Neutrophil (primary cell): ENCODE measurements at regions not wholly inside any gene's neighbourhood (a gene's known extent, or its start where the extent isn't known, plus 50 kb on each side); places are given as distances from the start of the nearest gene placed in this dataset.

Experiments used
- H3K27ac ChIP-seq: fragments of 200-600 bp; sonication (generic); 2 replicates; pipeline ENCODE4 v1.5.1; 2016; ENCODE audit warnings: mild to moderate bottlenecking, moderate library complexity
- H3K27me3 ChIP-seq: fragments of 200-600 bp; sonication (generic); 2 replicates; pipeline ENCODE4 v1.6.0; 2016; ENCODE audit warnings: mild to moderate bottlenecking
- H3K36me3 ChIP-seq: fragments of 200-600 bp; sonication (generic); 2 replicates; pipeline ENCODE4 v1.5.1; 2017
- H3K4me1 ChIP-seq, 2 experiments: fragments of 200-600 bp in 1 of 2; sonication (generic) in 1 of 2; 1 replicate in 1 of 2; 2 replicates in 1 of 2; pipeline versions ENCODE4 v1.5.1 to v1.6.1; 2013 to 2016; ENCODE audit warnings: low read depth in 1 of 2, low read length in 1 of 2, mild to moderate bottlenecking in 1 of 2, moderate library complexity in 1 of 2; ENCODE audit not compliant: control insufficient read depth in 1 of 2, insufficient read depth in 1 of 2
- H3K4me3 ChIP-seq, 2 experiments: fragments of 200-600 bp in 1 of 2; sonication (generic) in 1 of 2; 1 replicate in 1 of 2; 2 replicates in 1 of 2; pipeline ENCODE4 v1.5.1; 2013 to 2016; ENCODE audit warnings: low read depth in 1 of 2, low read length in 1 of 2, mild to moderate bottlenecking in 1 of 2, moderate library complexity in 1 of 2
- H3K9me3 ChIP-seq: fragments of 200-600 bp; sonication (generic); 2 replicates; pipeline ENCODE4 v1.5.1; 2016
- TF ChIP-seq, protein P1 (sequence below): fragments of 200-600 bp; sonication (generic); IDR thresholded peaks from 2 replicates; pipeline ENCODE4 v1.5.1; 2016; ENCODE audit warnings: antibody characterized with exemption

DNA sequence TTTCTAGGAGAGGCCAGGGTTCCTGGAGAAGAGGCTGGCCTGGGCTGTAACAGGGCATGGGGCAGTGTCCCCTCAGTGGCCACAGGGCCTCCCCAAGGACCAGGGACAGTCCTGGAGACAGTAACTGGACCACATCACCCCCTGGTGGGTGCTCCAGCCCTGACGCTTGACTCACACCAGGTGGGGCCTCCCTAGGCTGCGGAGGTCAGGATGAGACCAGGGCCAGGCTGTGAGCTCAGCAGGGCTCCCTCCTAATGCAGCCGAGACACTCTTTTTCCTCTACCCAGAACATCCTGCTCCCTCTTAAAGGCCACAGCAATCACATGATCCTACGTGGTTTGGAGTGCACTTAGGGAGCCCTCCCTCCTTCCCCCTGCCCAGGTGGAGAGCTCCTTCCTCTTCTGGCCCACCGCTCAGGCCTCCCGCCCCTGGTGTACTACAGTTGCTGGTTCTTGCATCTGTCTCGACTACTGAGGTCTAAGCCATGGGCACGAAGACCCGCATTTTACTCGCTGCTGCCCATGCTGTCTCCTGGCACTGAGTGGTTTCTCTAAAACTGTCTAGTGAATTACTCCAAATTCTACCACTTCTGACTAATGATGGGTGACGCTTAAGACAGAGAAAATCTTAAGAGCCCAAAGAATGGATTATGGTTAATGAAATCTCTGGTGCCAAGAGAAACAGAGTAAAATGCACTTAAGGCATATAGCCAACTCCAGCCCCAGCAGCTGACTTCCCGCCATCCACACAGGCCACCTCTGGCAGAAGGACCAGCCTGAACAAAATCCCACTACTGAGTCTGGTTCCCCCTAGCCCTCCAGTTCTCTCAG is 166.1 kb upstream of the CST7 start:
- Histone ChIP-seq H3K27me3 (peaks cover 32% of the 10 kb centered on the region), H3K4me1 (peaks cover 0 to 4% of the 10 kb centered on the region in 2 experiments), H3K4me3 (no peak overlapping the region), H3K36me3 (no peaks in the 10 kb centered on the region), H3K9me3 (no peaks in the 10 kb centered on the region), H3K27ac (no peak overlapping the region)
- TF ChIP-seq, protein P1, sequence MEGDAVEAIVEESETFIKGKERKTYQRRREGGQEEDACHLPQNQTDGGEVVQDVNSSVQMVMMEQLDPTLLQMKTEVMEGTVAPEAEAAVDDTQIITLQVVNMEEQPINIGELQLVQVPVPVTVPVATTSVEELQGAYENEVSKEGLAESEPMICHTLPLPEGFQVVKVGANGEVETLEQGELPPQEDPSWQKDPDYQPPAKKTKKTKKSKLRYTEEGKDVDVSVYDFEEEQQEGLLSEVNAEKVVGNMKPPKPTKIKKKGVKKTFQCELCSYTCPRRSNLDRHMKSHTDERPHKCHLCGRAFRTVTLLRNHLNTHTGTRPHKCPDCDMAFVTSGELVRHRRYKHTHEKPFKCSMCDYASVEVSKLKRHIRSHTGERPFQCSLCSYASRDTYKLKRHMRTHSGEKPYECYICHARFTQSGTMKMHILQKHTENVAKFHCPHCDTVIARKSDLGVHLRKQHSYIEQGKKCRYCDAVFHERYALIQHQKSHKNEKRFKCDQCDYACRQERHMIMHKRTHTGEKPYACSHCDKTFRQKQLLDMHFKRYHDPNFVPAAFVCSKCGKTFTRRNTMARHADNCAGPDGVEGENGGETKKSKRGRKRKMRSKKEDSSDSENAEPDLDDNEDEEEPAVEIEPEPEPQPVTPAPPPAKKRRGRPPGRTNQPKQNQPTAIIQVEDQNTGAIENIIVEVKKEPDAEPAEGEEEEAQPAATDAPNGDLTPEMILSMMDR = no peak

DNA sequence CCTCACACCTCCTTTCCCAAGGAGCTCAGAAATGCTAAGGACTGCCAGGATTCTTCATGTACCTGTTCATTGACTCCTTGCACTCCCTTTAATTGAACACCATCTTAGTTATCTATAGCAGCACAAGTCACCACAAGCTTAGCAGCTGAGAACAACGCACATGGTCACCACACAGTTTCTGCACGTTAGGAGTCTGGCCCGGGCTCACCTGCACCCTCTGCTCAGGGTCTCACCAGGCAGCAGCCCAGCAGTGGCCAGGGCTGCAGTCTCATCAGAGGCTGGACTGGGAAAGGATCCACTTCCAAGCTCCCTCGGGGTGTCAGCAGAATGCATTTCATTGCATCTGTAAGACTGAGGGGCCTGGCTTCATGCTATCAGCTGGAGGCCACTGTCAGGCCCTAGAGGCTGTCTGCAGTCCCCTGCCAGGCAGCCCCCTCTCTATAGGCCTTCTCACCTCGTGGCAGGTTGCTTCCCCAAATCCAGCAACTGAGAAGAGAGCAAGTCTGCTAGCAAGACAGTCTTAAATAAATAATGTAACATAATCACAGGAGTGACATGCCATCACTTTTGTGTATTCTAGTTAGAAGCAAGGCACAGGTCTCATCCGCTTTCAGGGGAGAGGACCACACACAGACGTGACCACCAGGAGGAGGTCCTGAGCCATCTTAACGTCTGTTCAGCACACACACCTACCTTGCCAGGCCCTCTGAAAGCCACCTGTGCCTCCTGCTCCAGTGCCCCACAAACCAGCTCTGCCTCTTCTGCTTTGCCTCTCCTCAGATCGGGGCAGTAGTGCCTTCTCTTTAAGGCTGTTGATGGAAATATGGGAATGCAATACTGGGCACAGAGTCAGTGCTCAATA is 165.2 kb upstream of the CST7 start:
- H3K27ac ChIP-seq = no peak overlapping the region
- peaks cover 0 to 4% of the 10 kb centered on the region in 2 experiments for H3K4me1 ChIP-seq
- peaks cover 23% of the 10 kb centered on the region for H3K27me3 ChIP-seq
- H3K36me3 ChIP-seq = no peaks in the 10 kb centered on the region
- TF ChIP-seq, protein P1 = no peak
- H3K4me3 ChIP-seq = no peak overlapping the region
- H3K9me3 ChIP-seq = no peaks in the 10 kb centered on the region

DNA sequence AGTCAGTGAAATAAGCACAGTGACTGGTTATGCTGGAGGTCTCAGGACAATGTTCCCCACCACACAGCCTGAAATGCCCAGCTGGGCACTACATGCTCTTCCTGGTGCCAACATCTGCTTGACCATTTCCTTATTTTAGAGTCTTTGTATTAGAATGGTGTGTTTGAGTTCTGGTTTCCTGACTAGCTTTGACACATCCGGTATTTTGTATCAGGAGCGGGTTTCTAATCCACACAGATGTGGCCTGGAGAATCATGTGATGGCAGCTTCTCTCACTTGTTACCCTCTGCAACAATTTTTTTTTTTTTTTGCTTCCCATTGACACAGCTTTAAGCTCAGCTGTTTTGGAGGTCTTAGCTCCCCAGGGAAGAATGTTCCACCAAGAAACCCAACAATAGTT is 164.5 kb upstream of the CST7 start:
- TF ChIP-seq, protein P1 = no peak

DNA sequence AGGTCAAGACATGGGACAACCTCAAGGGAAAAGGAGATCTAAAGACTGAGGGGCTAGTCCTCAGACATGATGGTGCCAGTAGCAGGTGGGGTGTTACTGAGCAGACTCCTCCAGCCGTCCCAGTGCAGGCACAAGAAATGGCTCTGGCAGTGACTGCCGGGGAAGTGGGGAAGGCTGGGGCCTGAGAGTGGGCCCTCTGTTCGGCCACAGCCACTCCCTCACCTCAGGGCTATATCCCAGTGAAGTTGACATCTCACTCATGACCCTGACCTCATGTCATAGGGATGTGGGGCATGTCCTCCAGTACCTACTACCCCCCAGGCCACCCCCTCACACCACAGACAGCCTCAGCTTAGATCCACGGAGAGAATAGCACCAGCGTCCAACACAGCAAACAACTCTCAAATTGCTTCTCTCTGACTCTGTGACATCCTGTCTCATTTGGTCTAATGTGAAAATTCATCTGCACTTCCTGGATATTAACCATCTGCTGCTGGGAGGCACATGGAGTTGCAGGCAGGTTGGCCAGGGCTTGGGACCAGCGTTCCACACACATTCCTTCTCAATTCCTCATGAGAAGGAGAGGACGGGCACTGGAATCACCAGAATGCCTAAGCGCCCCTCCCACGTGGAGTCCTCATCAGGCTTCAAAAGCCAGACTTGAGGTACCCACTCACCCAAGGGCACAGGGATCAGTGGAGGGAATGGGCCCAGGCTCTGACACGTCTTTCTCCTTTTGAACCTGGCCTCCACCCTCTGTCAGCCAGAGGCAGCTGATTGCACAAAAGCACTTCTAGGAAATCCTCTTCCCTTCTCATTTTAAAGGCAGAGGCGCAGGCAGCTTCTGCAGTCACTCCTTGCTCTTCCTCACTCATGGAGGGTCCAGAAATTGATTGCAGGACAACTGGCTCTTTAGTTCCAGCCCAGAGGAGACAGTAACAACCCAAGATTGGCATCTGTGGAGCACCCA is 163.6 kb upstream of the CST7 start:
- Histone ChIP-seq H3K27me3 (peaks cover 8% of the 10 kb centered on the region), H3K36me3 (no peaks in the 10 kb centered on the region)

More for the DNA sequence above, 164.5 kb upstream of the CST7 start:
- Histone ChIP-seq H3K36me3 (no peaks in the 10 kb centered on the region), H3K4me1 (peaks cover 0 to 10% of the 10 kb centered on the region in 2 experiments), H3K4me3 (no peak overlapping the region), H3K27me3 (peaks cover 16% of the 10 kb centered on the region), H3K9me3 (no peaks in the 10 kb centered on the region), H3K27ac (no peak overlapping the region)

More for the DNA sequence above, 163.6 kb upstream of the CST7 start:
- Histone ChIP-seq H3K27ac (no peak overlapping the region), H3K4me3 (no peak overlapping the region), H3K4me1 (peaks cover 0 to 14% of the 10 kb centered on the region in 2 experiments), H3K9me3 (no peaks in the 10 kb centered on the region)
- TF ChIP-seq, protein P1 = no peak
